Colonic mucosa (tissue), 4 donors: ENCODE measurements at regions not wholly inside any gene's neighbourhood (a gene's known extent, or its start where the extent isn't known, plus 50 kb on each side); places are given as distances from the start of the nearest gene placed in this dataset.

Source experiments
- DNase-seq: peaks from one replicate; pipeline ENCODE4 v3.0.0-alpha.2; 2020
- H3K27ac ChIP-seq: fragments of 200-600 bp; one replicate; pipeline ENCODE4 v1.8.0; 2021
- H3K27me3 ChIP-seq: fragments of 200-600 bp; one replicate; pipeline ENCODE4 v1.8.0; 2021
- H3K36me3 ChIP-seq: fragments of 200-600 bp; one replicate; pipeline ENCODE4 v1.8.0; 2021
- H3K4me1 ChIP-seq: fragments of 200-600 bp; one replicate; pipeline ENCODE4 v1.8.0; 2021; ENCODE audit warnings: mild to moderate bottlenecking
- H3K4me3 ChIP-seq: fragments of 200-600 bp; one replicate; pipeline ENCODE4 v1.8.0; 2021
- H3K9ac ChIP-seq, 2 donors: one replicate each; pipeline ENCODE4 v1.7.0; 2013; ENCODE audit warnings: control low read depth in 2 of 2, low read depth in 2 of 2, low read length in 2 of 2
- H3K9me3 ChIP-seq: fragments of 200-600 bp; one replicate; pipeline ENCODE4 v1.8.0; 2021
- intact Hi-C: fragments of 100-400 bp; cut with DNase I; formaldehyde crosslinking; loops from one replicate; pipeline ENCODE4 v1.14.1; 2022
- TF ChIP-seq, protein P1 (sequence below): fragments of 200-600 bp; IDR thresholded peaks from one replicate; pipeline ENCODE4 v1.8.0; 2022; ENCODE audit warnings: antibody characterized with exemption, mild to moderate bottlenecking
- donor health status: healthy.
- donor health status: DM: no; HTN: no; CAD: no.
- donor health status: DM: no; HTN: no; CAD: no.

DNA sequence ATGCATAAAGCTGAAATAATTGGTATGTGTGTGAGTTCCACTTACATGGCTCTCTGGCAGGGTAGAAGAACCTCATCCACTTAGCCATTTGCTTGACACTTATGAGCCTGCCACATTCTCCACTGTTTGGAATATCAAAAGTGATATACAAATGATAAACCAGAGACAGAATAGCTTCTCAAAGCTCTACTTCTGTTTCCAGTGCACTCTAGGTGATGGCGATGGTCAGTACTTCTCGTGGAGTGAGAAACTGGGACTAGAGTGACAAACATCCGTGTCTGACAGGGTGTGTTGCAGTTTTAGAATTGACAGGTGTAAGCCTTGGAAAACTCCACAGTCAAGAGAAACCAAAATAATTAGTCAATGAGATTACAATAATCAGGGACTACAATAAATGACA lies 935.8 kb upstream of the TYRP1 start:
- TF ChIP-seq, protein P1, sequence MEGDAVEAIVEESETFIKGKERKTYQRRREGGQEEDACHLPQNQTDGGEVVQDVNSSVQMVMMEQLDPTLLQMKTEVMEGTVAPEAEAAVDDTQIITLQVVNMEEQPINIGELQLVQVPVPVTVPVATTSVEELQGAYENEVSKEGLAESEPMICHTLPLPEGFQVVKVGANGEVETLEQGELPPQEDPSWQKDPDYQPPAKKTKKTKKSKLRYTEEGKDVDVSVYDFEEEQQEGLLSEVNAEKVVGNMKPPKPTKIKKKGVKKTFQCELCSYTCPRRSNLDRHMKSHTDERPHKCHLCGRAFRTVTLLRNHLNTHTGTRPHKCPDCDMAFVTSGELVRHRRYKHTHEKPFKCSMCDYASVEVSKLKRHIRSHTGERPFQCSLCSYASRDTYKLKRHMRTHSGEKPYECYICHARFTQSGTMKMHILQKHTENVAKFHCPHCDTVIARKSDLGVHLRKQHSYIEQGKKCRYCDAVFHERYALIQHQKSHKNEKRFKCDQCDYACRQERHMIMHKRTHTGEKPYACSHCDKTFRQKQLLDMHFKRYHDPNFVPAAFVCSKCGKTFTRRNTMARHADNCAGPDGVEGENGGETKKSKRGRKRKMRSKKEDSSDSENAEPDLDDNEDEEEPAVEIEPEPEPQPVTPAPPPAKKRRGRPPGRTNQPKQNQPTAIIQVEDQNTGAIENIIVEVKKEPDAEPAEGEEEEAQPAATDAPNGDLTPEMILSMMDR = no peak
- intact Hi-C loops = no loop called here
- no peak overlapping the region for H3K9ac ChIP-seq
- H3K36me3 ChIP-seq = no peaks in the 10 kb centered on the region
- H3K4me1 ChIP-seq = no peaks in the 10 kb centered on the region
- H3K9me3 ChIP-seq = no peaks in the 10 kb centered on the region
- no peak for DNase-seq
- H3K4me3 ChIP-seq = no peak overlapping the region
- H3K27me3 ChIP-seq = no peaks in the 10 kb centered on the region
- H3K27ac ChIP-seq = no peak overlapping the region

DNA sequence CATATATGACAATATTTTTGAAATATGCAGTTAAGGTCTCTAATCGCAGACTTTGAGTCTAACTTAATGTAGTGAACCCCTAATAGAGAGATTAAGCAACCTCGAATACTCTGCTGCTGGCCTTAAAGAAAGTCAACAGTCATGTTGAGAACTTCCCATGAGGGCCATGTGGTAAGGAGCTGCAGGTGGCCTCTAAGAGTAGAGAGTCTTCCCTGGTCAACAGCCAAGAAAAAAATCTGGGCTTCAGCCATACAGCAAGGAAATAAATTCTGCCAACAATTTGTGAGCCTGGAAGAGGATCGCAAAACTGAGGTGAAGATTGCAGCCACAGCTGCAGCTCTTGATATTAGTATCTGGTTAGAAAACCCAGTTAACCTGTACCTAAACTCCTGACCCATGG lies 935.2 kb upstream of the TYRP1 start:
- intact Hi-C loops = no loop called here
- no peak for DNase-seq
- H3K9ac ChIP-seq = no peak overlapping the region
- no peaks in the 10 kb centered on the region for H3K4me1 ChIP-seq
- H3K27me3 ChIP-seq = no peaks in the 10 kb centered on the region
- H3K36me3 ChIP-seq = no peaks in the 10 kb centered on the region
- H3K27ac ChIP-seq = no peak overlapping the region
- no peak overlapping the region for H3K4me3 ChIP-seq
- TF ChIP-seq, protein P1 = no peak
- no peaks in the 10 kb centered on the region for H3K9me3 ChIP-seq

DNA sequence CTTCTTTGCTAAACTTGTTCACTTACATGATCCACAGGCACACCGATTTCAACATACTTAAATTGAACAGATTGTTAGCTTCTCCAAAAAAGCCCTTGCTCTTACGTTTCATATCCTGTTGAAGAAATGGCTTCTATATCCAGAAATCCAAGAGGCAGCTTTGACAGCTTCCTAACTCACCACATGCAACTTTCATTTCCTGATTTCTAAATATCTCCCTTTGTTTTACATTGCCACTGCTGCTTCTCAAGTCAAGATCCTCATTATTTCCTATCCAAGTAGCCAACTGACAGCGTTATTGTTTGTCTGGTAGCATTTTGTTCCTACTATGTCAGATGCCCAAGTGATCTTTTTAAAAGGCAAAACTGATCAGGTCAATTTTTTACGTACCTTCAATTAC lies 913.2 kb upstream of the TYRP1 start:
- TF ChIP-seq, protein P1 = no peak
- no peaks in the 10 kb centered on the region for H3K9me3 ChIP-seq

DNA sequence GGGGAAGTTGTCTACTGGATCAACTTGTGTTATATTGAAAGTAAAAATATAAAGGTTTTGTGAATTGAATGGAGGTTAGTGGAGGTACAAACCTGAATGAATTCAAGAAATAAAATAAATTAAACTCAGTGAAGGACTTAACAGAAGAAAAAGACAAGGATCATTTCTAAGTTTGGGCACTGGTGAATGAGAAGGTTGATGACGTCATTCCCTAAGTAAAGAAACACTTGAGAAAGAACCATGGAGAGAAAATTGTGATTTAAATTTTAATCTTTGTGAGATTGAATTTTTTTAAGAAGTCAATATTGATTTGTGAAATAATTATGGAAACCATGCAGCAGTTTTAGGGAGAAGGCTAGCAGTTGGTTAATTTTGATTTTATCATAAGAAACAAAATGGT lies 900.3 kb upstream of the TYRP1 start:
- H3K36me3 ChIP-seq = no peaks in the 10 kb centered on the region
- no peaks in the 10 kb centered on the region for H3K9me3 ChIP-seq
- no peak for DNase-seq
- no peak overlapping the region for H3K27ac ChIP-seq
- no peak overlapping the region for H3K9ac ChIP-seq
- no peak overlapping the region for H3K4me3 ChIP-seq
- no peaks in the 10 kb centered on the region for H3K4me1 ChIP-seq
- no peaks in the 10 kb centered on the region for H3K27me3 ChIP-seq
- TF ChIP-seq, protein P1 = no peak
- intact Hi-C loops = no loop called here

More for the DNA sequence above, 913.2 kb upstream of the TYRP1 start:
- Histone ChIP-seq H3K4me1 (no peaks in the 10 kb centered on the region), H3K27me3 (no peaks in the 10 kb centered on the region), H3K36me3 (no peaks in the 10 kb centered on the region), H3K27ac (no peak overlapping the region), H3K4me3 (no peak overlapping the region), H3K9ac (no peak overlapping the region)
- intact Hi-C loops = no loop called here
- DNase-seq = no peak

DNA sequence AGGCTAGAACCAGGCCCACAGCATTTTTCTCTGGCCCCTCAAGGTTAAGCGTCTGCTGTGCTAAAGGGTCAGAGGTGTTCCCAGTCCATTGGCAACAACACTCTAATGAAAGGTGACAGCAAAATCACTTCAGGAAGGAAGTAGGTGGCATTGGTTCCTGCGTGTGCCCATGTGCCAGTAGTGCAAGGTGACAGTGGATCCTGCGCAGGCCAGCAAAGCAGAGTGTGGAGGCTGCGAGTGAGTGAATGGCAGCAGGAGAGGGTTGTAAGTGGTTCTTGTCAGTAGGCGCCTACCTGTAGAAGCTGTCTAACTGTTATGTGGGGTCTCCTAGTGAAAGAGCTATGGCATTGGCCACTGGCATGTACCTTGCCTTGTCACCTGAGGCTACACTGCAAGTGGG lies 898.2 kb upstream of the TYRP1 start:
- no peaks in the 10 kb centered on the region for H3K9me3 ChIP-seq
- no peak for DNase-seq
- no peak overlapping the region for H3K9ac ChIP-seq
- intact Hi-C loops = no loop called here
- H3K4me1 ChIP-seq = no peaks in the 10 kb centered on the region
- no peaks in the 10 kb centered on the region for H3K27me3 ChIP-seq
- no peak overlapping the region for H3K27ac ChIP-seq
- no peaks in the 10 kb centered on the region for H3K36me3 ChIP-seq
- no peak overlapping the region for H3K4me3 ChIP-seq
- TF ChIP-seq, protein P1 = no peak

DNA sequence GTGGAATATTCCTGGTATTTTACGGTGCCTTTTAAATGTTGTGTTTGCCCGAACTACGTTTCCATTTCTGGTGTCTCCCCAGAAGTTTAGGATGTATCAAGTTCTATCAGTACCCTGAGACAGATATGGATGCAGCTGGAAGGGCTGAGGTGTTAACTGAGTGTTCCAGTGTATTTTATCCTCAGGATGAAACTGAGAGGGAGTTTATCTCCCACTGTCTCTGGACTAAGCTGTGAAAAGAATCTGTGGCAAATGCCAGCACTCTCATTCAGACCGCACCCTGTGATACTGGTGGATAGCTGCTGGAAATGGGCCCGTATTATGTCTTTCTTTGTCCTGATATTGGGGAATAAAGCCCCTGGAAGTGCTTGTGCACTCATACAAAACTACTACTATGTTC lies 887.2 kb upstream of the TYRP1 start:
- no peak overlapping the region for H3K4me3 ChIP-seq

More for the DNA sequence above, 887.2 kb upstream of the TYRP1 start:
- Histone ChIP-seq H3K36me3 (no peaks in the 10 kb centered on the region), H3K27ac (no peak overlapping the region), H3K9ac (no peak overlapping the region), H3K4me1 (no peaks in the 10 kb centered on the region), H3K27me3 (no peaks in the 10 kb centered on the region), H3K9me3 (no peaks in the 10 kb centered on the region)
- intact Hi-C loops = no loop called here
- TF ChIP-seq, protein P1 = no peak
- no peak for DNase-seq
